ENCODE measurements at regions not wholly inside any gene's neighbourhood (a gene's known extent, or its start where the extent isn't known, plus 50 kb on each side); places are given as distances from the start of the nearest gene placed in this dataset.

- TF ChIP-seq MXI1 (IDR thresholded peaks at IDR 0.05; ENCODE audit: low read depth, low read length) (no peak), CTCF (IDR thresholded peaks at IDR 0.05) (no peak)
- TF ChIP-seq, protein P1, sequence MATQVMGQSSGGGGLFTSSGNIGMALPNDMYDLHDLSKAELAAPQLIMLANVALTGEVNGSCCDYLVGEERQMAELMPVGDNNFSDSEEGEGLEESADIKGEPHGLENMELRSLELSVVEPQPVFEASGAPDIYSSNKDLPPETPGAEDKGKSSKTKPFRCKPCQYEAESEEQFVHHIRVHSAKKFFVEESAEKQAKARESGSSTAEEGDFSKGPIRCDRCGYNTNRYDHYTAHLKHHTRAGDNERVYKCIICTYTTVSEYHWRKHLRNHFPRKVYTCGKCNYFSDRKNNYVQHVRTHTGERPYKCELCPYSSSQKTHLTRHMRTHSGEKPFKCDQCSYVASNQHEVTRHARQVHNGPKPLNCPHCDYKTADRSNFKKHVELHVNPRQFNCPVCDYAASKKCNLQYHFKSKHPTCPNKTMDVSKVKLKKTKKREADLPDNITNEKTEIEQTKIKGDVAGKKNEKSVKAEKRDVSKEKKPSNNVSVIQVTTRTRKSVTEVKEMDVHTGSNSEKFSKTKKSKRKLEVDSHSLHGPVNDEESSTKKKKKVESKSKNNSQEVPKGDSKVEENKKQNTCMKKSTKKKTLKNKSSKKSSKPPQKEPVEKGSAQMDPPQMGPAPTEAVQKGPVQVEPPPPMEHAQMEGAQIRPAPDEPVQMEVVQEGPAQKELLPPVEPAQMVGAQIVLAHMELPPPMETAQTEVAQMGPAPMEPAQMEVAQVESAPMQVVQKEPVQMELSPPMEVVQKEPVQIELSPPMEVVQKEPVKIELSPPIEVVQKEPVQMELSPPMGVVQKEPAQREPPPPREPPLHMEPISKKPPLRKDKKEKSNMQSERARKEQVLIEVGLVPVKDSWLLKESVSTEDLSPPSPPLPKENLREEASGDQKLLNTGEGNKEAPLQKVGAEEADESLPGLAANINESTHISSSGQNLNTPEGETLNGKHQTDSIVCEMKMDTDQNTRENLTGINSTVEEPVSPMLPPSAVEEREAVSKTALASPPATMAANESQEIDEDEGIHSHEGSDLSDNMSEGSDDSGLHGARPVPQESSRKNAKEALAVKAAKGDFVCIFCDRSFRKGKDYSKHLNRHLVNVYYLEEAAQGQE (IDR thresholded peaks at IDR 0.05; ENCODE audit: low read depth, low read length): no peak
Observed at GRCh38 chr20:59376109-59376841, 75.9 kb downstream of the EDN3 start.
